Spleen (tissue), 11 donors: ENCODE measurements at regions not wholly inside any gene's neighbourhood (a gene's known extent, or its start where the extent isn't known, plus 50 kb on each side); places are given as distances from the start of the nearest gene placed in this dataset.

ENCODE experiments used
- DNase-seq: peaks from one replicate; pipeline ENCODE4 v3.0.0-alpha.2; 2020
- H3K27ac ChIP-seq, 8 donors: fragments of 200-600 bp; sonication (generic) in 7 of 8; 1 replicate in 4 of 8; 2 replicates in 4 of 8; pipeline versions ENCODE4 v1.5.0 to v1.8.0; 2016 to 2021; ENCODE audit warnings: inconsistent platforms in 4 of 8, mild to moderate bottlenecking in 4 of 8, moderate library complexity in 1 of 8
- H3K27me3 ChIP-seq, 7 donors: fragments of 200-600 bp; sonication (generic) in 6 of 7; replicated peaks in 1 of 7; 1 replicate in 4 of 7; 2 replicates in 3 of 7; pipeline versions ENCODE4 v1.5.0 to v1.8.0; 2016 to 2021; ENCODE audit warnings: inconsistent platforms in 3 of 7, mild to moderate bottlenecking in 1 of 7
- H3K36me3 ChIP-seq, 6 donors: fragments of 200-600 bp; sonication (generic) in 5 of 6; 1 replicate in 4 of 6; 2 replicates in 2 of 6; pipeline versions ENCODE4 v1.5.0 to v1.8.0; 2016 to 2021; ENCODE audit warnings: inconsistent platforms in 2 of 6
- H3K4me1 ChIP-seq, 6 donors: fragments of 200-600 bp; sonication (generic) in 5 of 6; 1 replicate in 3 of 6; 2 replicates in 3 of 6; pipeline versions ENCODE4 v1.5.0 to v1.8.0; 2016 to 2021; ENCODE audit warnings: inconsistent platforms in 3 of 6
- H3K4me3 ChIP-seq, 8 donors: fragments of 200-600 bp; sonication (generic) in 7 of 8; 1 replicate in 4 of 8; 2 replicates in 4 of 8; pipeline versions ENCODE4 v1.5.0 to v1.8.0; 2016 to 2021; ENCODE audit warnings: inconsistent platforms in 4 of 8, mild to moderate bottlenecking in 4 of 8, moderate library complexity in 2 of 8
- H3K9me3 ChIP-seq, 8 donors: fragments of 200-600 bp; sonication (generic) in 7 of 8; 1 replicate in 4 of 8; 2 replicates in 4 of 8; pipeline versions ENCODE4 v1.5.0 to v1.8.0; 2016 to 2021; ENCODE audit warnings: inconsistent platforms in 4 of 8
- CTCF ChIP-seq, 11 experiments: fragments of 200-600 bp in 7 of 11; fragments of 450-650 bp in 4 of 11; sonication (generic) in 4 of 11; IDR thresholded peaks in 8 of 11; conservative IDR thresholded peaks in 3 of 11; 1 replicate in 7 of 11; 2 replicates in 4 of 11; pipeline versions ENCODE4 v1.4.0 to v1.8.0; 2016 to 2021; ENCODE audit warnings: antibody characterized with exemption in 11 of 11, inconsistent platforms in 4 of 11, mild to moderate bottlenecking in 1 of 11
- POLR2A ChIP-seq, 3 donors: fragments of 450-650 bp; IDR thresholded peaks; one replicate each; pipeline ENCODE4 v1.5.1; 2017; ENCODE audit warnings: antibody characterized with exemption in 3 of 3, mild to moderate bottlenecking in 1 of 3
- POLR2AphosphoS5 ChIP-seq, 3 donors: sonication (generic); formaldehyde crosslinking; IDR thresholded peaks; one replicate each; pipeline ENCODE4 v1.5.1; 2017; ENCODE audit warnings: antibody characterized with exemption in 3 of 3
- WGBS, 5 donors: extraction: QIAGEN DNeasy Blood & Tissue Kit in 3 of 5; methylation state at CpG; one replicate each; pipeline versions ENCODE4 v1.1.5 to v1.1.7; 2013 to 2018; 5-methylcytosine and 5-hydroxymethylcytosine counted together
- intact Hi-C: fragments of 100-400 bp; cut with DNase I; formaldehyde crosslinking; loops from one replicate; pipeline ENCODE4 v1.15.0; 2023; ENCODE audit warnings: low total_unique reads
- donor health status: healthy with polysubstance abuse.
- donor health status: DM: no; HTN: no; CAD: no; lungs with moderate emphysema.
- donor health status: DM: no; HTN: no; CAD: no.
- donor health status: Bipolar disorder and iron deficiency.
- donor health status: healthy.
- donor health status: DM: no; HTN: no; CAD: no.
- donor health status: DM: yes; HTN: yes; CAD: no.

DNA sequence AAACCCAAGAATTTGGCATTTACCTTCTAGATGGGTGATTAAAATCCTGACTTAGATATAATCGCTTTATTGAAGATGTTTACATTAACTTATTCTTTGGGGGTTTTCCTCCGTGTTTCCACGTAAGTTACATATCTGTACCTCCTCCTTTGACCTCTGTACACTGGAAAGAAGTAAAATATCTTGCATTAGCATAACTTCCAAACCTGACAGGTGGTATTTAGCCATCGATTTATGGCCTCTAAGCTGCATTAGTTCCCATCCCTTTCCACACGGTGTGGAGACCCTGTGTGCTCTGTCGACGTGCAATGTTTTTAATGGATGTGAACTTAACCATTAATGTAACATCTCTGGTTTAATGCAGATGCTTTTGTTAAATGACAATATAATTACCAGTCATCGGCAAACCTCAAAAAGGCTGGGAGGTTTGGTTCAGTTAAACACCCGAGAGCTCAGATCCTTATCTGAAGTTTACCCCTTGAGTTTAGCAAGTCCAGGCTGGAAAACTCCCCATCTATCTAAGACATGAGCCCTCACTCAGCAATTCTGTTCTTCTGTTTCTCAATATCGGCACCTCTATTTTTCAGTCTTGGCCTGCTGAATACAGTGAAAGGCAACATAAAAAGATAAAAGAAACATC is 295.2 kb downstream of the GATA3 start:
- WGBS, 5 donors: 62 to 70% (median 66%) methylated on average over 10 of the region's 10 CpGs
- intact Hi-C loops: no loop called here
- H3K4me1 ChIP-seq: no peaks in the 10 kb centered on the region

DNA sequence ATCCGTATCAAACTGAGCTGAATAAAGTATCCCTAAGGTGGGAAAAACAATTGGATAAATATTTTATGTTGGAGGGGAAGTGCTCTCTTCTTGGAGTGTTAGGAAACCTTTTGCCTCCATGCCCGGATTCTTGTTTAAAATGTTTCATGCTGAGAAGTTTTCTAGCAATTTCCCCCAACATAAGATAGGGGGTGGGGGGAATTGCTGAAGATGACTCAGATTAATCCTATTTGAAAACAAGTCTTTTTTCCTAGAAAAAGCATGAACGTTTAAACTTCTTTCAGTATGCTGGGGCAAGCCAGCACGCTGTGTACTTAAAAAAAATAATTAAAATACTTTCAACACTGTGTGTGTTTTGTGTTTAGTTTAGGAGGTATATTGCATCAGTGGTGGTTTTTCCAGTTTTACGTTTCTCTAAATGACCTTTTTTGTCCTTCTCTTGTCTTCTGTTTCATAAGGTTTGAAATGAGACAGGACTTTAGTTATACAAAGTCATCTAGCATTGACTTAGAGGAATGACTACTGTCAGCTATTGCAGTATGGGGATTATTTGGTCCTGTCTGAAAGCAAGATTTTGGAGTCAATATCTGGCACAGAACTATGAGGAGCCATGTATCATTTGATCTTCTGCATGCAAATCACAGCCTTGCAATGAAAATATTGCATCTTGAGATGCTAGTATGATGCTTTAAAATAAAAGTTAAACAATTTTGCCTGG is 295.9 kb downstream of the GATA3 start:
- intact Hi-C loops: no loop called here
- Histone ChIP-seq H3K27ac (no peak overlapping the region), H3K36me3 (no peaks in the 10 kb centered on the region), H3K4me1 (no peaks in the 10 kb centered on the region), H3K9me3 (no peaks in the 10 kb centered on the region), H3K4me3 (no peak overlapping the region), H3K27me3 (peaks cover 0 to 11% (median 0%) of the 10 kb centered on the region in 7 donors)
- TF ChIP-seq POLR2A (IDR thresholded peaks at IDR 0.05) (no peak), CTCF (IDR thresholded peaks at IDR 0.05 in 8 of 11, conservative IDR thresholded peaks at IDR 0.05 in 3 of 11) (no peak), POLR2AphosphoS5 (IDR thresholded peaks at IDR 0.05) (no peak)
- WGBS, 5 donors: 59 to 77% (median 73%) methylated on average over 5 of the region's 5 CpGs
- DNase-seq: no peak

More for the DNA sequence above, 295.2 kb downstream of the GATA3 start:
- Histone ChIP-seq H3K27me3 (peaks cover 0 to 11% (median 0%) of the 10 kb centered on the region in 7 donors), H3K4me3 (no peak overlapping the region), H3K27ac (no peak overlapping the region), H3K9me3 (no peaks in the 10 kb centered on the region), H3K36me3 (no peaks in the 10 kb centered on the region)
- TF ChIP-seq POLR2A (IDR thresholded peaks at IDR 0.05) (no peak), CTCF (IDR thresholded peaks at IDR 0.05 in 8 of 11, conservative IDR thresholded peaks at IDR 0.05 in 3 of 11) (no peak), POLR2AphosphoS5 (IDR thresholded peaks at IDR 0.05) (no peak)
- no peak for DNase-seq

GRCh38 chr10:8352171-8353075 is 297.9 kb downstream of the GATA3 start:
- WGBS, 5 donors: 85 to 93% (median 91%) methylated on average over 10 of the region's 10 CpGs
- no peak for DNase-seq

More at GRCh38 chr10:8352171-8353075, 297.9 kb downstream of the GATA3 start:
- no peak overlapping the region for H3K4me3 ChIP-seq
- H3K27me3 ChIP-seq: peaks cover 0 to 11% (median 0%) of the 10 kb centered on the region in 7 donors
- TF ChIP-seq POLR2AphosphoS5 (IDR thresholded peaks at IDR 0.05): no peak
- TF ChIP-seq POLR2A (IDR thresholded peaks at IDR 0.05): no peak
- no peak for TF ChIP-seq CTCF (IDR thresholded peaks at IDR 0.05 in 8 of 11, conservative IDR thresholded peaks at IDR 0.05 in 3 of 11)
- no peaks in the 10 kb centered on the region for H3K4me1 ChIP-seq
- intact Hi-C loops: no loop called here
- no peaks in the 10 kb centered on the region for H3K36me3 ChIP-seq
- no peaks in the 10 kb centered on the region for H3K9me3 ChIP-seq
- H3K27ac ChIP-seq: no peak overlapping the region
